ENCODE measurements at regions not wholly inside any gene's neighbourhood (a gene's known extent, or its start where the extent isn't known, plus 50 kb on each side); places are given as distances from the start of the nearest gene placed in this dataset.

DNA sequence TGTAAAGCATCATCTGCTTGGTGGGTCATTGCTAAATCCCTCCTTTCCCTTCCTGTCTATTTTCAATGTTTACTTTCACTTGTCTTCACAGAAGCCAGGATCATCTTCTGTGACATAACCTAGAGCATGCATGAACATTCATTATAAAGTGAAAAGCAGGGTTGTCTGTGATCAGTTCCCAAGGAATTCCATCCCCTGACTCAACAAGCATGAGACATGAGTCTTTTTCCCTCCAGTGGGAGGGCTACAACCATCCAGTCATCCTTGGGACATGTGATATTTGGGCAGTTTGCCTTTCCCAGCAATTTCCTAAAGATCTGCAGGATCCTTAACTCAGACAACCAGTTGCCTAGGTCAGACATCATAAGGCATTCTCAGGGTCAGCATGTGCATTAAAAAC lies 166.3 kb upstream of the TMEM196 start:
- no peaks in the 10 kb centered on the region for H3K36me3 Mint-ChIP-seq (ENCODE audit: low read depth)
- no peak for DNase-seq
- H3K9me3 Mint-ChIP-seq (ENCODE audit: low read depth): peaks cover 5% of the 10 kb centered on the region
- H3K4me1 Mint-ChIP-seq: no peaks in the 10 kb centered on the region
- ATAC-seq: no peak
- ChIA-PET CTCF (no interaction called here), POLR2A (no interaction called here)
- no peak overlapping the region for H3K4me3 Mint-ChIP-seq
- intact Hi-C loops (cut with DNase I, micrococcal nuclease): no loop called here
- H3K27ac Mint-ChIP-seq: no peak overlapping the region
- no peaks in the 10 kb centered on the region for H3K27me3 Mint-ChIP-seq

DNA sequence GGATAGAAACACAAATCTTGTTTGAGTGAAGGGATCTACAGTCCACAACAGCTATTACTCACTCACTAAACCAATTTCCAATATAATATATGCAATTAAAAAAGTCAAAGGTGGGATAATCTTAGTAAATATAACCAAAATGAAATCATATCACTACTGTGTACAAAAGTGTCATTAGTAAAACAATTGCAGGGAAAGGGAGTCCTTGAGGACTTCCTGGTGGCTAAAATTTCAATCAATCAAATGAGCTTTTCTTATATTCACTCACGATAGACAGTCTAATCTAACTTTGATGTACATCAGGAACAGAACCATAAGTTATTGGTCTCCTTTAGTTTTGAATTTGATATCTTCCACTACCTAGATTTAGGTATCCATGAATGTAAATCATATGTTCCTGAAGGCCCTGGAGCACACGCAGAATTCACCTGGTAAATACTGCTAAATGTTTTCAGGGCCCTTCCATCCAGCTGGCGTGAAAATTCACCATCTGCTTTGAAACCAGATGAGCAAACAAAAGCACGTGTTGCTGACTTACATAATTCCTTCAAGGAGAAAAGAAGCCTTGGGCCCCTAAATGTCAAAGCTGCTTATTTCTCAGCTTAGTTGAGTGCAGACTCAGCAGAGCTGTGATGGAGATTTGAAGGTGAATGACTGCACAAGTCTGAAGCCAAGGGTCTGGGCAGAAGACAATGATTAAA lies 159.3 kb upstream of the TMEM196 start:
- POLR2A ChIA-PET: no interaction called here
- intact Hi-C loops (cut with DNase I, micrococcal nuclease): no loop called here
- no peaks in the 10 kb centered on the region for H3K27me3 Mint-ChIP-seq
- ATAC-seq (no peak), DNase-seq (no peak)
- peaks cover 5% of the 10 kb centered on the region for H3K9me3 Mint-ChIP-seq (ENCODE audit: low read depth)
- CTCF ChIA-PET: no interaction called here
- H3K36me3 Mint-ChIP-seq (ENCODE audit: low read depth): no peaks in the 10 kb centered on the region
- peaks cover 3% of the 10 kb centered on the region for H3K4me1 Mint-ChIP-seq
- no peak overlapping the region for H3K4me3 Mint-ChIP-seq
- H3K27ac Mint-ChIP-seq: no peak overlapping the region

DNA sequence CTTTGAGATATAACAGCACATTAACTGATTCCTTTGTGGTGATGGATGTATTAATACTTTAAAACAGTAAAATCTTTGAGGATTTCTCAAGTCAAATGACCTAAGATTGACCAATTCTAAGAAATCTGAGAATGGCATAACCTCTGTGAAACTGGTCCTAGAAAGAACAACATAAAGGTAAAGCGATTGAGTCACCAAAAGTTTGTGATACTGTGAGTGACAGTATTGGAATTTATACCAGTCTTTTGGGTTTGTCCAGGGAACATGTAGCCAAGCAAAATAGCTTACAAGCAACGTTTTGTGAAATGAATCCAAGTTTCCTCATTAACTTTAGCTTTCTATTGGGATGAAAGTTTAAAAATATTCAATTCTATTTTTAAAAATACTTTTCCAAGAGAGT lies 157.4 kb upstream of the TMEM196 start:
- DNase-seq: no peak
- no peak for ATAC-seq
- H3K27ac Mint-ChIP-seq: no peak overlapping the region
- ChIA-PET POLR2A (no interaction called here), CTCF (no interaction called here)
- no peaks in the 10 kb centered on the region for H3K9me3 Mint-ChIP-seq (ENCODE audit: low read depth)
- no peaks in the 10 kb centered on the region for H3K36me3 Mint-ChIP-seq (ENCODE audit: low read depth)
- no peaks in the 10 kb centered on the region for H3K27me3 Mint-ChIP-seq
- H3K4me3 Mint-ChIP-seq: no peak overlapping the region
- H3K4me1 Mint-ChIP-seq: peaks cover 3% of the 10 kb centered on the region
- intact Hi-C loops (cut with DNase I, micrococcal nuclease): no loop called here

DNA sequence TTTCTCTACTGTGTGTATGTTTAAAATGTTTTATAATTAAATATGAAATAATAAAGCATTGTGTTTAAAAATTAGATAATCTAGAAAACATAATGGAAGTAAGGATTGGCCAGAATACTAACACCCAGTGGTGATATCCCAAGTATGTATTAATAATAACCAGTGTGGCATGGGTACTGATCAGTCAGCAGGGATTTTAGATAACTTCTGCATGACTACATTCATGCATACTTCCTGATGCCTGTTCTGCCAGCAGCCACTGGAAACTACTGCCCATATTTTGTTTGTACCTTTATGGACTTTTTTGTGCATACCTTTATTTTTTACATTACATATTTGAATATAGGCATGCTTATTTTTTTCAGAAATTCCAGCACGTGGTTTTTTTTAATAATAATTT lies 156.6 kb upstream of the TMEM196 start:
- Mint-ChIP-seq H3K9me3 (ENCODE audit: low read depth) (no peaks in the 10 kb centered on the region), H3K36me3 (ENCODE audit: low read depth) (no peaks in the 10 kb centered on the region), H3K27ac (no peak overlapping the region), H3K27me3 (no peaks in the 10 kb centered on the region), H3K4me3 (no peak overlapping the region), H3K4me1 (peaks cover 3% of the 10 kb centered on the region)
- intact Hi-C loops (cut with DNase I, micrococcal nuclease): no loop called here
- ChIA-PET POLR2A (no interaction called here), CTCF (no interaction called here)
- ATAC-seq (no peak), DNase-seq (no peak)

DNA sequence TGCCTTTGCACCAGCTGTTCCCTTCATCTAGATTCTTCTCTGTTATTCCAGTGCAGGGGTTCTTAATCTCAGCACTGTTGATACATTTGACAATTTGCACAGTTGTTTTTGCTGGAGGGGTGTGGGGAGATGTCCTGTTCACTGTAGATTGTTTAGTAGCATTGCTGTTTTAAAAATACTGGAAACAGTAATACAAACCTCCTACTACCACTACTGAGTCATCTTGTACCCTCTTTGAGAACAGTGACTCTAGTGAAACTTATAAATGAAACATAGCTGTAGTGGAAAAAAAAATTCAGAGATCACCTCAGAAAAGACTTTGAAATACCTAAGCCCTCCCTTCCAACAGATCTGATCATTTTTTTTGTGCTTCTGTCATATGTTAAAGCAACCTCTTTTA lies 154.8 kb upstream of the TMEM196 start:
- H3K36me3 Mint-ChIP-seq (ENCODE audit: low read depth): no peaks in the 10 kb centered on the region
- ATAC-seq (peak; percentile 72), DNase-seq (no peak)
- intact Hi-C loops (cut with DNase I, micrococcal nuclease): no loop called here
- no peak overlapping the region for H3K27ac Mint-ChIP-seq
- ChIA-PET CTCF (no interaction called here), POLR2A (no interaction called here)
- no peaks in the 10 kb centered on the region for H3K27me3 Mint-ChIP-seq
- H3K4me3 Mint-ChIP-seq: no peak overlapping the region
- no peaks in the 10 kb centered on the region for H3K9me3 Mint-ChIP-seq (ENCODE audit: low read depth)
- peaks cover 3% of the 10 kb centered on the region for H3K4me1 Mint-ChIP-seq

DNA sequence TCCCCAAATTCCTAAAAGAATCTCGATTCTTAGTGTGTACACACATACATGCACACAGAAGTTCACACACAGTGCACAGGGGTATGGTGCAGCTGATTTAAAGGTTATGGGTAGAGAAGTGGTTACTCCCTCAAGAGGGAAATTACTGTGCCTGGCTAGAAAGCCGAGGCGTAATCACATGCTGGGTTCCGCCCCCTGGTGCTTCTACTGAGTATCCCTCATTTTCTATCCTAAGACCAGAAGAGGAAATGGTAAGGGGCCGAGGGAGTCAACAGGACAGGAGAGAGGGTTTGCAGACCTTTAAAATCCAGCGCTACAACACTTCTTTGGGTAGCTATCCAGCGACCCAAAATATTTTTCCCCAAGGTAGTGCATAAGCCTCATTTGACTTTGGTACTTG lies 147.3 kb upstream of the TMEM196 start:
- Mint-ChIP-seq H3K4me3 (no peak overlapping the region), H3K9me3 (ENCODE audit: low read depth) (no peaks in the 10 kb centered on the region), H3K27ac (no peak overlapping the region), H3K4me1 (no peaks in the 10 kb centered on the region), H3K36me3 (ENCODE audit: low read depth) (no peaks in the 10 kb centered on the region), H3K27me3 (no peaks in the 10 kb centered on the region)
- DNase-seq (no peak), ATAC-seq (no peak)
- POLR2A ChIA-PET: no interaction called here
- CTCF ChIA-PET: no interaction called here
- intact Hi-C loops (cut with DNase I, micrococcal nuclease): no loop called here

DNA sequence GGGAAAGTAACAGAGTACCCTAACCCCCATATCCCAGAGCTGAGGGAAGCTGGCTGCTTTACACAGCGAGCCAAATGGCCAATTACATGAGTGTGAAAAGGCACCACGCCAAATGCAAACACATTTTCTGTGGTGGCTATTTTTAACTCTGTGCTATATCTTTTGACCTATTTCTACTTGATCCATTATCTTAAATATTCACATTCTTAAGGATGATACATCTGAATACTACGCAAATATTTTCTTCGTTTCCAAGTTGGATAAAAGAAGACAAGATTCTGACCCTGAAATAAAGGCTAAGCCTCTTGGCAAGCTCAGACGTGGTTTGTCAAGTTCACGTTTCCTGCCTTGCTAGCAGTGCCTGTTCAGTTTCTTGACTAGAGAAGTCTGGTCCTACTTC lies 146.7 kb upstream of the TMEM196 start:
- H3K27ac Mint-ChIP-seq: no peak overlapping the region
- H3K9me3 Mint-ChIP-seq (ENCODE audit: low read depth): no peaks in the 10 kb centered on the region
- ATAC-seq (no peak), DNase-seq (no peak)
- H3K4me3 Mint-ChIP-seq: no peak overlapping the region
- H3K4me1 Mint-ChIP-seq: no peaks in the 10 kb centered on the region
- H3K27me3 Mint-ChIP-seq: no peaks in the 10 kb centered on the region
- no peaks in the 10 kb centered on the region for H3K36me3 Mint-ChIP-seq (ENCODE audit: low read depth)
- ChIA-PET CTCF (no interaction called here), POLR2A (no interaction called here)
- intact Hi-C loops (cut with DNase I, micrococcal nuclease): no loop called here

DNA sequence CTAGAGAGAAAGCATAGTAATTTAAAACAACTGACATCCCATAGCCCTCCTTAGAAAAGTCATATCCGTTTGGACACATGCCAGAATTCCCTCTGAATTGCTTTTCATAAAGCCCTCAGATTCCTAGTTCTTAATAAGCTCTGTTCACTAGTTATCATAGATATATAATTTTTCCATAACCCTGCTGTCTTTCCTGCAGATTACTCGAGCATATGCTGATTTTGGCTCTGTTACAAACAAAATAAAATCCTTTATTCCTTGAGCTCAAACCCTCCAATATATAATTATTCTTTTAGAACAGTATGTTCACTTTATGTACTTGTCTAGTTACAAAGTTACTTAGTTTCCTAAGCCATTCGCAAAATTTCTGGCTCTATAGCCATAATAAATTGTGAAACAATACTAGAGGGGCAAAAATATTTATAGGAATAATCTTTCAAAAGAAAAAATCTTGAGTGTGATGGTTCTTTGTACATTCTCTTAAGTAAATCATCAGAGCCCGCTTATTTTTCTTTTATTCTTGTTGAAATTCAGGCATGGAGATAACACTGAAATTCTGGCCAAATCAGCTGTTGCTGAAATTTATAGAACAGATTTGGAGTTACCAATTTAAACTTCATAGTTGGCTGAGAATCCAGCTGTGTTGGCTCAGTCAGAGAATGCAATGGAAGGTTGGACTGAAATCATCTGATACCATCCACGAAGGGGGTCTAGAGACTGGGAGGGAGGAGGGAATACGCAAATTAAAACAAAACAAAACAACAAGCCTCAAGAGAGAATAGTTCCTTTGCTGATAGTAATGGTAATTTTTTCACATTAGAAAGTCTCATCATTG lies 146.1 kb upstream of the TMEM196 start:
- CTCF ChIA-PET: no interaction called here
- no peak overlapping the region for H3K4me3 Mint-ChIP-seq
- no peak for ATAC-seq
- H3K9me3 Mint-ChIP-seq (ENCODE audit: low read depth): no peaks in the 10 kb centered on the region
- DNase-seq: no peak
- no peaks in the 10 kb centered on the region for H3K36me3 Mint-ChIP-seq (ENCODE audit: low read depth)
- POLR2A ChIA-PET: no interaction called here
- intact Hi-C loops (cut with DNase I, micrococcal nuclease): no loop called here
- H3K27ac Mint-ChIP-seq: no peak overlapping the region
- no peaks in the 10 kb centered on the region for H3K4me1 Mint-ChIP-seq
- H3K27me3 Mint-ChIP-seq: no peaks in the 10 kb centered on the region

DNA sequence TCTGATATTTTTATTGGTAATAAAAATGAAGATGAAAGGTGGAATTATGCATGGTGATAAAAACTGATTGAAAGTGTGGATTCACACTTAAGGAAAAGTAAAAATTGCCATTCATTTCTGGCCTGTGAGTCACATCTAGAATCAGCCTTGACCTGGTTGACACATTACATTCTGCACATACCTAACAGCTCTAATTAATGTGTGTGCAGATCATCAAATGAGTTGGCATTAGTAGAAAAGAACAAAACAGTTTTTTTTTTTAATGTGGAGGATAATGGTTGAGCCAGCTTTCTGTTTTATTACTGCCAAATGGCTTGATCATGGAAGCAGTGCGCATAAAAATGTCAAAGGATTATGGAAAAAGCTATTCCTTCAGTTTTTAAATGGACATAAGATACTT lies 142.6 kb upstream of the TMEM196 start:
- no peak for ATAC-seq
- CTCF ChIA-PET: no interaction called here
- Mint-ChIP-seq H3K4me3 (no peak overlapping the region), H3K9me3 (ENCODE audit: low read depth) (no peaks in the 10 kb centered on the region), H3K4me1 (no peaks in the 10 kb centered on the region), H3K27me3 (no peaks in the 10 kb centered on the region), H3K36me3 (ENCODE audit: low read depth) (no peaks in the 10 kb centered on the region), H3K27ac (no peak overlapping the region)
- intact Hi-C loops (cut with DNase I, micrococcal nuclease): no loop called here
- DNase-seq: no peak
- POLR2A ChIA-PET: no interaction called here

DNA sequence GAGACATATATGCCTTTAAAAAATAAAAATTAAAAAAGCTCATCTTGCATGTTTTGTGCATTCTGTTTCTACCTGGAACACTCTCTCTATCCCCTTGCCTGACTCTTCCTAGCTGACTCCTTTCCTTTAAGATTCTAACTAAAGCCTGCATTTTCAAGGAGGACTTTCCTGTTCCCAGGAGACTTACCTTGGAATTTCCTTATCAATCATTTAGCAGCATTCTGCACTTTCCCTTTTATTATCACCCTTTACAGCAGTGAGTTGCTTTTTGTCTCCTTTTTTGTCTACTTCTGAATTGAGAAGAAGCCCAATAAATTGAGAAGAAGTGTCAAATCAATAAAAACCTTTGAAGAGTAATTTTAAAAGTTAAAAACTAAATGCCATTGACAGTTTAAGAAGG lies 142.2 kb upstream of the TMEM196 start:
- no peaks in the 10 kb centered on the region for H3K36me3 Mint-ChIP-seq (ENCODE audit: low read depth)
- no peak for DNase-seq
- no peak overlapping the region for H3K4me3 Mint-ChIP-seq
- no peak overlapping the region for H3K27ac Mint-ChIP-seq
- ATAC-seq: no peak
- ChIA-PET CTCF (interaction anchor here (1.2 kb wide), 1 partner anchor 9 kb away, joined by 3 read pairs; no protein-coding TSS in a partner anchor), POLR2A (no interaction called here)
- intact Hi-C loops (cut with DNase I, micrococcal nuclease): no loop called here
- H3K27me3 Mint-ChIP-seq: no peaks in the 10 kb centered on the region
- no peaks in the 10 kb centered on the region for H3K9me3 Mint-ChIP-seq (ENCODE audit: low read depth)
- no peaks in the 10 kb centered on the region for H3K4me1 Mint-ChIP-seq

DNA sequence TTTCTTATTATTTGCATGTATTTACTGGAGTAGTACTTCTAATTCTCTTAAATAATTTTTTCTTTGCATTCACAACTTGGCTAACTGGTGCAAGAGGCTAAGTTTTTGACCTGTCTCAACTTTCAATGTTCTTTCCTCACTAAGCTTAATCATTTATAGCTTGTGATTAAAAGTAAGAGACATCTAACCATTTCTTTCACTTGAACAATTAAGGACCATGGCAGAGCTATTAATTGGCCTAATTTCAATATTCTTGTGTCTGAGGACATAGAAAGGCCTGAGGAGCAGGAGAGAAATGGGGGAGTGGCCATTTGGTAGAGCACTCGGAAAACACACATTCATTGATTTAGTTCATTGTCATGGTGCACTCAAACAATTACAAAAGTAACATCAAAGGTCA lies 141.4 kb upstream of the TMEM196 start:
- DNase-seq: no peak
- ChIA-PET POLR2A (no interaction called here), CTCF (interaction anchor here (1.2 kb wide), 1 partner anchor 10 kb away, joined by 3 read pairs; no protein-coding TSS in a partner anchor)
- no peaks in the 10 kb centered on the region for H3K27me3 Mint-ChIP-seq
- no peak overlapping the region for H3K27ac Mint-ChIP-seq
- intact Hi-C loops (cut with DNase I, micrococcal nuclease): no loop called here
- no peak for ATAC-seq
- H3K9me3 Mint-ChIP-seq (ENCODE audit: low read depth): no peaks in the 10 kb centered on the region
- H3K36me3 Mint-ChIP-seq (ENCODE audit: low read depth): no peaks in the 10 kb centered on the region
- no peak overlapping the region for H3K4me3 Mint-ChIP-seq
- no peaks in the 10 kb centered on the region for H3K4me1 Mint-ChIP-seq

DNA sequence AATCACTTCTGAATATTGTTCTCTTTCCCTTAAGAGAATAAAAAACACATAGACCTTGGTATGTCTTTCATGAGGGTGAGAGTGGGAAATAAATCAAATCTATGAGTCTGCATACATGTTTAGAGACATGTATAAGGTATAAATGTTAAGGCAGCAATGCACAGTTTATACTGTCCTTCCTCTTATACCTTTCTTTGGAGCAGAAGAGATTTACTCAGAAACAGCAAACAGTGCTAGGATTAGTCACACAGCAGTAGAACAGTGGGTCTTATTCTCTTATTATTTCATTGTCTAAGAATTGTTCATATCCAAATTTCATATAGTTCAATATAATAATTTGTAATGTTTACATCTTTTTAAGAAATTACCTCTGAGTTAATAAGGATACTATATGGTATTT lies 126.7 kb upstream of the TMEM196 start:
- ChIA-PET POLR2A (no interaction called here), CTCF (no interaction called here)
- Mint-ChIP-seq H3K9me3 (ENCODE audit: low read depth) (peaks cover 8% of the 10 kb centered on the region), H3K4me1 (no peaks in the 10 kb centered on the region), H3K27ac (no peak overlapping the region), H3K4me3 (no peak overlapping the region), H3K36me3 (ENCODE audit: low read depth) (no peaks in the 10 kb centered on the region), H3K27me3 (no peaks in the 10 kb centered on the region)
- intact Hi-C loops (cut with DNase I, micrococcal nuclease): no loop called here
- DNase-seq (no peak), ATAC-seq (no peak)

All from activated CD4-positive, alpha-beta T cell treated with anti-CD3 and anti-CD28 coated beads for 36 hours (primary cell).